ENCODE measurements at regions not wholly inside any gene's neighbourhood (a gene's known extent, or its start where the extent isn't known, plus 50 kb on each side); places are given as distances from the start of the nearest gene placed in this dataset.

DNA sequence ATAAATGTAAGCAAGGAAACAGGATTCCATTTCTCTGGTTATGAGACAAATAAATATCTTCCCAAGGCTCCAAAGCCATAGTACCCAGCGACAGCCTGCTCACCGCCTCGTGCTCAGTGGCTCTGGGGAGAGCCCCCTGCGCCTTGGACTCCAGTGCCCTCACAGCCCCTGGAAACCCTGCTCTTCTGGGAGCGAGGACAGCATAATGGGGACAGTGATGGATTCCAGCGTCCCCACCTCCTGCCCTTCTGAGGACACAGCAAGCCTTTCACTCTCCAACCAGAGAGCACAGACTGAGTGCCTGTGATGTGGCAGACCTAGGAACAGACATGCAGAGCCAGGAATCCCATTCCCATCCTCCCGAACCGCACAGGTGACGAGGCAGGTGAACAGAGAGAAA is 660.8 kb downstream of the TBC1D22A start:
- TF ChIP-seq, protein P1, sequence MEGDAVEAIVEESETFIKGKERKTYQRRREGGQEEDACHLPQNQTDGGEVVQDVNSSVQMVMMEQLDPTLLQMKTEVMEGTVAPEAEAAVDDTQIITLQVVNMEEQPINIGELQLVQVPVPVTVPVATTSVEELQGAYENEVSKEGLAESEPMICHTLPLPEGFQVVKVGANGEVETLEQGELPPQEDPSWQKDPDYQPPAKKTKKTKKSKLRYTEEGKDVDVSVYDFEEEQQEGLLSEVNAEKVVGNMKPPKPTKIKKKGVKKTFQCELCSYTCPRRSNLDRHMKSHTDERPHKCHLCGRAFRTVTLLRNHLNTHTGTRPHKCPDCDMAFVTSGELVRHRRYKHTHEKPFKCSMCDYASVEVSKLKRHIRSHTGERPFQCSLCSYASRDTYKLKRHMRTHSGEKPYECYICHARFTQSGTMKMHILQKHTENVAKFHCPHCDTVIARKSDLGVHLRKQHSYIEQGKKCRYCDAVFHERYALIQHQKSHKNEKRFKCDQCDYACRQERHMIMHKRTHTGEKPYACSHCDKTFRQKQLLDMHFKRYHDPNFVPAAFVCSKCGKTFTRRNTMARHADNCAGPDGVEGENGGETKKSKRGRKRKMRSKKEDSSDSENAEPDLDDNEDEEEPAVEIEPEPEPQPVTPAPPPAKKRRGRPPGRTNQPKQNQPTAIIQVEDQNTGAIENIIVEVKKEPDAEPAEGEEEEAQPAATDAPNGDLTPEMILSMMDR (IDR thresholded peaks at IDR 0.05; ENCODE audit: extremely low read depth, missing control alignments): no peak
- DNase-seq (ENCODE audit: low spot score): no peak

DNA sequence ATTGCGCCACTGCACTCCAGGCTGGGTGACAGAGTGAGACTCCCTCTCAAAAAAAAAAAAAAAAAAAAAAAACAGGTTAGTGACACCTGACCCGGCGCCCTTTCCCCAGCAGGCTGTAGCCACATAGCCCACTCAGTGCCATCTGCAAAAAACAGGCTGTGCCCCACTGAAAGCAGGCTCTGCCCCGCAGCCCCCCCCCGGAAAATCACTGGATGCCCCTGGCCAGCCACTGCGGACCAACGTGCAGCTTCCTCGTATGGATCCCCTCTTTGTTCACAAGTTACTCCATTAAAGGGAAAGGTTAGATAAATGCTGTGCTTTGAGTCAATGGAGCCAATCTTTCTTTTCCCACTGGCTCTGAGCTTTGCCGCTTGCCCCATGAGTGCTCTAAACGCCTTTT is 660.3 kb downstream of the TBC1D22A start:
- TF ChIP-seq, protein P1 (IDR thresholded peaks at IDR 0.05; ENCODE audit: extremely low read depth, missing control alignments): no peak
- DNase-seq (ENCODE audit: low spot score): no peak

DNA sequence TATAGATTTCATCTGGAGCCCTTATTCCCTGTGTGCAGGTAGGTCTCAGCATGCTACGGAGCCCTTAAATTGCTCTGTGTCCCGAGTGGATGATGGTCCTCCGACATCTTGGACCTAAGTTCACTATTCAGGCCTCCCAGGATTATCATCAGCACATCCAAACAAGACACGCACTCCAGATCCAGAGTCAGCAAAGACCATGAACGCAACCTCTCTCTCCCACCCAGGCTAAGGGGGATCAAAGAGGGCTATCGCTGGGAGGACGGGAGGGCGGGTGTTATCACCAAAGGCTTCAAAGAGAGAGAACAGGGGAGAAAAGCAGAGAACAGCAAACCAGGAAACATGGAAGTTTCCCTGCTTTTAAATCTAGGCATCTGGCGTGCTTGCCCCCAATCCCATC is 659.4 kb downstream of the TBC1D22A start:
- TF ChIP-seq, protein P1 (IDR thresholded peaks at IDR 0.05; ENCODE audit: extremely low read depth, missing control alignments): no peak
- no peak for DNase-seq (ENCODE audit: low spot score)

DNA sequence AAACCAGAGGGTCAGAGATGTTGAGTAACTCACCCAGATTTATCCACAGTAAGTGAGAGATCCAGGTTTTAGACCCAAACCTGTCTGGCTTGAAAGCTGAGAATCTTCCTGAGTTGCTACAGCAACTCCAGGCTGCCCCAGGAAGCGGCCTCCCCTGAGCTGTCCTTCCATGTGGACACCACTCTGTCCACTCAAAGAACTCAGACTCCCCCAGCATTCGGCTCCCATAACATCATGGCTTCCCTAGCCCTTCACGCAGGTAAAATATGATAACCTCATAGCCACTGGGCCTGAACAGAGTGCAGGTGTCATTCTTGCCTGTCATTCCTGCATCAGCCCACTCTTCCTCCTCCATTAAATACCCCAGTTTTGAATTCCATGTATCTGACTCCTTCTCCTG is 657.8 kb downstream of the TBC1D22A start:
- DNase-seq (ENCODE audit: low spot score): no peak
- TF ChIP-seq, protein P1 (IDR thresholded peaks at IDR 0.05; ENCODE audit: extremely low read depth, missing control alignments): no peak

DNA sequence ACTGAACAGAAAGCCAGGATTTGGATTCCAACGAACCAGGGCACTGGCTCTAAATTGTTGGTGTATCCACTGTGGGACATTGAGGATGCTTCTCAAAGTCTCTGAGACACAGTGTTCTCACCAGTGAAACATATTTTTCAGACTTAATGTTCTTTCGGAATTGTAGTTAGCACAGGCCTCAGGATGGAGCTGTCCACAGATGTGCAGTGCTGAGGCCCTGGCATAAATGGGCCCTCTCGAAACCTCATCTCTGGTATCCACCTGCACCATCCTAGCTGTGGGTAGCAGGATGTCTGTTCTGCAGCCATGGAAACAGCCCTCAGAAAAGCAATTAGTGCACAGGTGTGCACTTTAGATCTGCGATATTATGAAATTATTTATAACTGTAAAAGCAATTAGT is 656.8 kb downstream of the TBC1D22A start:
- DNase-seq (ENCODE audit: low spot score): no peak
- TF ChIP-seq, protein P1 (IDR thresholded peaks at IDR 0.05; ENCODE audit: extremely low read depth, missing control alignments): no peak

DNA sequence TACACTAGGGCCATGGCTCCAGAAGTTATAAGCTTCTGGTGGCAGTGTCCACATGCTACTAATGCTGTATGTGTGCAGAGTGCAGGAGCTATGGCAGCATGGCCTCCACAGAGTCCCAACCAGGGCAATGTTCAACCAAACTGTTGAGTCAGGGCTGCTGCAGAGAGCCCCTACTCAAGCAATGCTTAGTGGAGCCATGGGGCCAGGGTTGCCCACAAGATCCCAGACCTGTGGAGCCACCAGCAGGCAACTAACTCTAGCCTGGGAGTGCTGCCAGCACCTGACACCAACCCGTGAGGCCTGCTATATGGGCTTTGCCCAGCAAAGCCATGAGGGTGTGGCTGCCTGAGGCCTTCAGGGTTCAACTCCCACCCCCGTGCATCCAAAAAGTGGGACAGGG is 655.2 kb downstream of the TBC1D22A start:
- no peak for DNase-seq (ENCODE audit: low spot score)
- TF ChIP-seq, protein P1 (IDR thresholded peaks at IDR 0.05; ENCODE audit: extremely low read depth, missing control alignments): no peak

DNA sequence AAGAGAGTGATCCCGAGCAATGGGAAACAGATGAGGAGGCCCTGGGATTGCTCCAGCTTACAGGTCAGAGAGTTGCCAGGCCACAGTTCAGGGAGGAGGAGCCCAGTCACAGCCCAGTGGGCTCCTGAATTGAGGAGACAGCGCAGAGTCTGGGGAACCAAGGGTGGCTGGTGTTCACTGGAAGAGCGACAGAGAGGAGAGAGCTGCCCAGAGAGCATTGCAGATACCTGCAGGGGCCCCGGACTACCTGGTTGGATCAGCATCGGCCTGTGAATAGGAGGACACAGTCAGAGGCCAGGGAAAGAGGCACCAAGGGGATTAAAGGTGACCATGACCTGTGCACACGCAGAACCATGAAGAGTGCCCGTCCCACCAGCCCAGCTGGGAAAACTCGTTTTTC is 648.6 kb downstream of the TBC1D22A start:
- TF ChIP-seq, protein P1 (IDR thresholded peaks at IDR 0.05; ENCODE audit: extremely low read depth, missing control alignments): no peak
- no peak for DNase-seq (ENCODE audit: low spot score)

Measured in GM20000 (cell line).